ENCODE measurements at regions not wholly inside any gene's neighbourhood (a gene's known extent, or its start where the extent isn't known, plus 50 kb on each side); places are given as distances from the start of the nearest gene placed in this dataset.
"Not testable (repeated sequence)": the region's sequence is repeated elsewhere in the genome, so short reads cannot be mapped to it uniquely, and the experiment has no call there.

DNA sequence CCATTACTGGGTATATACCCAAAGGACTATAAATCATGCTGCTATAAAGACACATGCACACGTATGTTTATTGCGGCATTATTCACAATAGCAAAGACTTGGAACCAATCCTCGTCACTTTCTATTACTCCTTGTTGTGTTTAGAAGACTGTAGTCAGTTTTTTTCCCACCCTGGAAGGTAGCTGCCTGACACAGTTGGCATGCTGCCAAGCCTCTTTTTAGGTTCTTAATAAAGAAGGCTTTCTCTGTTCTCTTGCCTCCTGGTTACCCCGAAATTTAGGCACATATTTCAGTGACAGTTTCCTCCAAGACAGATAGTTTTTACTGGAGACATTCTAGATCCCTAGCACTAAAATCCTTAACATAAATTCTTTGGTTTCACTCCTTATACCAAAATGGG is 205.4 kb upstream of the PCSK5 start:
- no peak for DNase-seq (ENCODE audit: low read depth)
- TF ChIP-seq, protein P1, sequence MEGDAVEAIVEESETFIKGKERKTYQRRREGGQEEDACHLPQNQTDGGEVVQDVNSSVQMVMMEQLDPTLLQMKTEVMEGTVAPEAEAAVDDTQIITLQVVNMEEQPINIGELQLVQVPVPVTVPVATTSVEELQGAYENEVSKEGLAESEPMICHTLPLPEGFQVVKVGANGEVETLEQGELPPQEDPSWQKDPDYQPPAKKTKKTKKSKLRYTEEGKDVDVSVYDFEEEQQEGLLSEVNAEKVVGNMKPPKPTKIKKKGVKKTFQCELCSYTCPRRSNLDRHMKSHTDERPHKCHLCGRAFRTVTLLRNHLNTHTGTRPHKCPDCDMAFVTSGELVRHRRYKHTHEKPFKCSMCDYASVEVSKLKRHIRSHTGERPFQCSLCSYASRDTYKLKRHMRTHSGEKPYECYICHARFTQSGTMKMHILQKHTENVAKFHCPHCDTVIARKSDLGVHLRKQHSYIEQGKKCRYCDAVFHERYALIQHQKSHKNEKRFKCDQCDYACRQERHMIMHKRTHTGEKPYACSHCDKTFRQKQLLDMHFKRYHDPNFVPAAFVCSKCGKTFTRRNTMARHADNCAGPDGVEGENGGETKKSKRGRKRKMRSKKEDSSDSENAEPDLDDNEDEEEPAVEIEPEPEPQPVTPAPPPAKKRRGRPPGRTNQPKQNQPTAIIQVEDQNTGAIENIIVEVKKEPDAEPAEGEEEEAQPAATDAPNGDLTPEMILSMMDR (IDR thresholded peaks at IDR 0.05; ENCODE audit: control insufficient read depth, extremely low read depth, insufficient read depth), result no peak
- no peak overlapping the region for H3K4me3 ChIP-seq (ENCODE audit: low read depth, low read length)

DNA sequence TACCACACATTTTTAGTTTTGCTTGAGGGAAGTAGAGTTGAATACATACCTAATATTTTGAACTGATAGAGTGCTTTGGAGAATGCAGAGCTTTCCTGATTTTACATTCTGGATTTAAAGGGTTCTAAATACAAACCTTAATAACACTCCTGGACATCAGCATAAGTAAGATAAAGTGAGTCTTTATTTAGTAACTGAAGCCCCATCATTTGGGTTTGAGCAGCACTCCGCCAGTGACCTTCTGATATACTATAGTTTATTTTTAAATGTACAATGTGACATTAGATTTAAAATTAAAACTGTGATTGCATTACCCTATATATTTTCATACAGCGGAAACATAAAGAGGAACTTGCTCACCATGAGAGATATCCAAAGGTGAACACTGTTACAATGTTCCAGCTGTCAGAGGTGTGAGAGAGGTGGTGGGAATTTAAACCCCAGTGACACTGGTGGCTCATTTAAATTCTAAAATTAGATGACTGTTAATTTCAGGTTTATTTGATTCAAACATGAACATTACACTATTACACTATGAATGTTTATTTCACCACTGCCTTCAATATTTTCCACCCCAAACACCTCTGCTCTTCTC is 203.0 kb upstream of the PCSK5 start:
- no peak for DNase-seq (ENCODE audit: low read depth)
- TF ChIP-seq, protein P1 (IDR thresholded peaks at IDR 0.05; ENCODE audit: control insufficient read depth, extremely low read depth, insufficient read depth), result no peak
- no peak overlapping the region for H3K4me3 ChIP-seq (ENCODE audit: low read depth, low read length)

DNA sequence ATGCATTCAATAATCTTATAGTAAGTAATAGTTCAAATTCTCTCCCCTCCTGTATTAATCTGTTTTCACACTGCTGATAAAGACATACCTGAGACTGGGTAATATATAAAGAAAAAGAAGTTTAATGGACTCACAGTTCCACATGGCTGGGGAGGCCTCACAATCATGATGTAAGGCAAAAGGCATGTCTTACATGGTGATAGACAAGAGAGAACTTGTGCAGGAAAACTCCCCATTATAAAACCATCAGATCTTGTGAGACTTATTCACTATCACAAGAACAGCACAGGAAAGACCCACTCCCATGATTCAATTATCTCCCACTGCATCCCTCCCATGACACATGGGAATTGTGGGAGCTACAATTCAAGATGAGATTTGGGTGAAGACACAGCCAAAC is 199.9 kb upstream of the PCSK5 start:
- not testable (repeated sequence) for DNase-seq (ENCODE audit: low read depth)

DNA sequence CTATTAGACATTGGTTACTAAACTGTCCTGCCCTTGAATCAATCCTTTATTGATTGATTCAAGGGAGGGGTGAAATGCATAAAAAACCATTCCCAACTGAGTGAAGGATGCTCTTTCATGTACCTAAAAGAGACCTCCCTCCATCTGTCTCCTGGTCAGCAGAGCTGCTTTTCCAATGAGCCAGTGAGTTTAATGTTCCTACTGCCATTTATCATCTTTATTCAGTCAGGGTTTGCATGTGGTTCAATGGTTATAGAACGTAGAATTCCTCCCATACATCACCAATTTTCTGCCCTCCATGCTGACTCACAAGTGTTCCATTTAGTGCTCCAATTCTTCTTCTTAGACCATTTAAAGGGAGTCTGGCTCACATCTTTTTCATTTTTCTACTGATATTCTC is 199.1 kb upstream of the PCSK5 start:
- TF ChIP-seq, protein P1 (IDR thresholded peaks at IDR 0.05; ENCODE audit: control insufficient read depth, extremely low read depth, insufficient read depth), result no peak
- no peak overlapping the region for H3K4me3 ChIP-seq (ENCODE audit: low read depth, low read length)
- no peak for DNase-seq (ENCODE audit: low read depth)

More for the DNA sequence above, 199.9 kb upstream of the PCSK5 start:
- not testable (repeated sequence) for H3K4me3 ChIP-seq (ENCODE audit: low read depth, low read length)

DNA sequence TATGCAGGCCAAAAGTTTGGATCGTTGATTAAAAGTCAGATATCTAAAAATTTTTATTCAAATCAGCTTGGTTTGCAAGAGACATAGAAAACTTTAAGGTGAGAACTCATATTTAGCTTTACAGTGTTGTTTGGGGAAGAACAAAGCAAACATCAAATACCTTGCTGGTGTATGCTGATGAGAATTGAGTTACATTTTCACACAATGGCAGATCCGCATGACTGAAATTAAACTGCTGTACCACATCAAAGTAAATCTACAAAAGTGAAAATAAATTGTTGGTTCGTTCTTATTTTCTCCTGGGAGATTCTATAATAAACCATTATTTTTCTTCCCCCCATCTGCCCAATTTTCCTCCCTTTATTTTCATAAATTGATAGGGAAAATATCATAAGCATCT is 198.2 kb upstream of the PCSK5 start:
- H3K4me3 ChIP-seq (ENCODE audit: low read depth, low read length), result no peak overlapping the region
- TF ChIP-seq, protein P1 (IDR thresholded peaks at IDR 0.05; ENCODE audit: control insufficient read depth, extremely low read depth, insufficient read depth), result no peak
- DNase-seq (ENCODE audit: low read depth), result no peak

DNA sequence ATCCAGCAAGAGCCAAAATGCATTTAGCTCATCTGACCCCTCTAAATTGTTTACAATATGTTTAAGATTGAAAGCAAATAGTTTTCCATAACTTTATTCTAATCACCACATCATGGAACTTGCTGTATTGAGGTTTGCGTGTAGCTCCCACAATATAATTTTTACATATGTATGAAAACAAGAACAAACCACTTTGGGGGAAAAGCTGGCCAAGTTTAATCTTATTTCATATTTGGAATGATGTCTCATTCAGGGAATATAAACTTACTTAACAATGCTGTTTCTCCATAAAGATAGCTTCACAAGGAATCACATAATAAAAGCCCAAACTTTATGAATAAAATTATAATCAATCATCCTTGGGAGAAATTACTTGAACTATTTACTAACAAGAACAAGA is 194.6 kb upstream of the PCSK5 start:
- H3K4me3 ChIP-seq (ENCODE audit: low read depth, low read length), result no peak overlapping the region
- DNase-seq (ENCODE audit: low read depth), result no peak
- TF ChIP-seq, protein P1 (IDR thresholded peaks at IDR 0.05; ENCODE audit: control insufficient read depth, extremely low read depth, insufficient read depth), result no peak

DNA sequence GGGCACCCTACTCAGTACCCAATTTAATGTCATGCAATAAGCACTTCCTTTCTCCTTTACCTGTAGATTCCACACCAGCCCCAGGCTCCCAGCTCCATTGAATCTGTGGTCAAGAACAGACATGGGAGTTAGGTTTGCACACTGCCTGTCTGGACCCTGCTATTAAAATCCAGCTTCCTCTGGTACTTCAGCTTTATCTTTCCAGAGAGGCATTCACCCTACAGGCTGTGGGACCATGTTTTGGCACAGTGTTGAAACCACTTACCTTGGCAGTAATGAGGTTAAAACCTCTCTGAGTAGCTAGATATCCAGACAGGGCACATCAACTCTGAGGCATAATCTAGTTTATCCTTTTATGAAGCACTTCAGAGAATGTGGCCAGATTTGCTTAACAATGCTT is 191.5 kb upstream of the PCSK5 start:
- DNase-seq (ENCODE audit: low read depth), result no peak
- H3K4me3 ChIP-seq (ENCODE audit: low read depth, low read length), result no peak overlapping the region
- TF ChIP-seq, protein P1 (IDR thresholded peaks at IDR 0.05; ENCODE audit: control insufficient read depth, extremely low read depth, insufficient read depth), result no peak
